GM23338 (cell line): ENCODE measurements at regions not wholly inside any gene's neighbourhood (a gene's known extent, or its start where the extent isn't known, plus 50 kb on each side); places are given as distances from the start of the nearest gene placed in this dataset.

Experiments used
- ATAC-seq: fragments of 200-7000 bp; cut with Tn5 transposase; 3 replicates; pipeline ENCODE4 v1.9.1; 2020
- DNase-seq: peaks from one replicate; pipeline ENCODE4 v3.0.0-alpha.2; 2015; ENCODE audit warnings: low spot score
- H2AFZ ChIP-seq: fragments of 200-600 bp; sonication (generic); 2 replicates; pipeline ENCODE4 v1.8.0; 2016; ENCODE audit warnings: antibody characterized with exemption, mild to moderate bottlenecking, moderate library complexity
- H3F3A ChIP-seq: fragments of 200-600 bp; sonication (generic); replicated peaks from 2 replicates; pipeline ENCODE4 v1.8.0; 2017; ENCODE audit warnings: antibody characterized with exemption, mixed run types, low read depth
- H3K27ac ChIP-seq: fragments of 200-600 bp; sonication (generic); 2 replicates; pipeline ENCODE4 v1.6.1; 2016; ENCODE audit warnings: low read depth
- H3K27me3 ChIP-seq: fragments of 200-600 bp; sonication (generic); 2 replicates; pipeline ENCODE4 v1.8.0; 2016; ENCODE audit warnings: mild to moderate bottlenecking, mixed run types, moderate library complexity; ENCODE audit not compliant: insufficient read depth
- H3K36me3 ChIP-seq: fragments of 200-600 bp; sonication (generic); 2 replicates; pipeline ENCODE4 v1.8.0; 2016; ENCODE audit warnings: mild to moderate bottlenecking; ENCODE audit not compliant: insufficient read depth
- H3K4me1 ChIP-seq: fragments of 200-600 bp; sonication (generic); 2 replicates; pipeline ENCODE4 v1.8.0; 2016; ENCODE audit warnings: mild to moderate bottlenecking, moderate library complexity; ENCODE audit not compliant: insufficient read depth
- H3K4me2 ChIP-seq: fragments of 200-600 bp; sonication (generic); 2 replicates; pipeline ENCODE4 v1.7.1; 2017; ENCODE audit warnings: mixed run types
- H3K4me3 ChIP-seq: fragments of 200-600 bp; sonication (generic); 2 replicates; pipeline ENCODE4 v1.6.1; 2016; ENCODE audit warnings: mixed run types
- H3K79me2 ChIP-seq: fragments of 200-600 bp; sonication (generic); replicated peaks from 2 replicates; pipeline ENCODE4 v1.8.0; 2017; ENCODE audit warnings: mild to moderate bottlenecking; ENCODE audit not compliant: insufficient read depth
- H3K9me2 ChIP-seq: fragments of 200-600 bp; sonication (generic); 2 replicates; pipeline ENCODE4 v1.8.0; 2017; ENCODE audit not compliant: insufficient read depth
- H4K20me1 ChIP-seq: fragments of 200-600 bp; sonication (generic); replicated peaks from 2 replicates; pipeline ENCODE4 v1.8.0; 2017; ENCODE audit warnings: mild to moderate bottlenecking; ENCODE audit not compliant: insufficient read depth
- H3K27ac Mint-ChIP-seq: 2 replicates; pipeline ENCODE4 v1.8.0; 2020; ENCODE audit warnings: inconsistent platforms, mild to moderate bottlenecking, moderate library complexity, mixed read lengths
- H3K27me3 Mint-ChIP-seq: 3 replicates; pipeline ENCODE4 v1.8.0; 2022; ENCODE audit warnings: low read depth, mild to moderate bottlenecking, moderate library complexity, mixed read lengths, inconsistent platforms; ENCODE audit not compliant: insufficient read depth, poor library complexity
- H3K36me3 Mint-ChIP-seq: 3 replicates; pipeline ENCODE4 v1.8.0; 2021; ENCODE audit warnings: low read depth, mild to moderate bottlenecking, inconsistent platforms, moderate library complexity, mixed read lengths
- H3K4me1 Mint-ChIP-seq: 3 replicates; pipeline ENCODE4 v1.8.0; 2020; ENCODE audit warnings: mild to moderate bottlenecking, inconsistent platforms, mixed read lengths
- H3K4me3 Mint-ChIP-seq: 3 replicates; pipeline ENCODE4 v1.8.0; 2021; ENCODE audit warnings: moderate library complexity, mild to moderate bottlenecking, inconsistent platforms, mixed read lengths
- H3K9me3 Mint-ChIP-seq: 3 replicates; pipeline ENCODE4 v1.8.0; 2020; ENCODE audit warnings: moderate library complexity, mild to moderate bottlenecking, inconsistent platforms, mixed read lengths
- CREB1 ChIP-seq: fragments of 250-450 bp; sonication (Bioruptor Pico); IDR thresholded peaks from 2 replicates; pipeline ENCODE4 v1.5.0; 2020; ENCODE audit warnings: low read depth, mild to moderate bottlenecking, moderate library complexity
- EZH2 ChIP-seq: fragments of 200-600 bp; sonication (generic); IDR thresholded peaks from one replicate; pipeline ENCODE4 v1.8.0; 2017; ENCODE audit warnings: antibody characterized with exemption, mild to moderate bottlenecking, low read depth; ENCODE audit not compliant: unreplicated experiment
- NANOG ChIP-seq: IDR thresholded peaks from 2 replicates; pipeline ENCODE4 v1.6.1; 2016; ENCODE audit warnings: antibody characterized with exemption, borderline replicate concordance
- ZNF331 ChIP-seq: fragments of 250-450 bp; sonication (Bioruptor Pico); IDR thresholded peaks from 2 replicates; pipeline ENCODE4 v1.5.0; 2020; ENCODE audit warnings: low read depth, mild to moderate bottlenecking, moderate library complexity
- TF ChIP-seq, protein P1 (sequence below): fragments of 250-450 bp; sonication (Bioruptor Pico); IDR thresholded peaks from 2 replicates; pipeline ENCODE4 v1.5.0; 2020; ENCODE audit warnings: mild to moderate bottlenecking, moderate library complexity
- TF ChIP-seq, protein P2 (sequence below): IDR thresholded peaks from one replicate; pipeline ENCODE4 v1.6.1; 2018; ENCODE audit warnings: antibody characterized with exemption; ENCODE audit not compliant: unreplicated experiment
- TF ChIP-seq, protein P3 (sequence below): IDR thresholded peaks from 2 replicates; pipeline ENCODE4 v1.6.1; 2016; ENCODE audit warnings: antibody characterized with exemption

DNA sequence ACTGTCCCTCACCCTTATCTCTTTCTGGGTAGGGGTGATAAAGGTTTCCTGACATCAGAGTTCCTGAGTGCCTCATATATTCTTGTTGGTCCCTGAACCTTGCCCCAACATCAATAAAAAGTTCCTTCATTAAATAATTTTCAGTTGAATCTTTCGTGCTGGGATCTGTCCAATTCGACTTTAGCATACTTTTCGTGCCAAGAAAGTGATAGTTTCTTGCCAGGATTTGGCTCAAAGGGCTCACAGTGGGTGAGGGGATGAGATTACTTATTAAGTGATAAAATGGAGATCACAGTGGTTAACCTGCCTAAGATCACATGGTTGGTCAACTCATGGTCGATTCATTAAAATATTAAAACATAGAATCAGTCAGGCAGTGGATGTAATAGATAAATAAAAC is 93.8 kb upstream of the SLC8A1 start:
- no peak overlapping the region for H3K27ac Mint-ChIP-seq
- Histone ChIP-seq H3K4me1 (peaks cover 4% of the 10 kb centered on the region; the same call in 1 of the 2 replicates), H3K36me3 (no peaks in the 10 kb centered on the region), H3K27ac (no peak overlapping the region), H3F3A (no peaks in the 10 kb centered on the region), H3K27me3 (no peaks in the 10 kb centered on the region), H2AFZ (no peak overlapping the region), H3K9me2 (0 out of 2 replicates have a peak, but pooled peaks cover 4% of the 10 kb centered on the region), H3K4me3 (no peak overlapping the region), H4K20me1 (no peaks in the 10 kb centered on the region), H3K4me2 (no peak overlapping the region), H3K79me2 (no peaks in the 10 kb centered on the region)
- TF ChIP-seq, protein P1, sequence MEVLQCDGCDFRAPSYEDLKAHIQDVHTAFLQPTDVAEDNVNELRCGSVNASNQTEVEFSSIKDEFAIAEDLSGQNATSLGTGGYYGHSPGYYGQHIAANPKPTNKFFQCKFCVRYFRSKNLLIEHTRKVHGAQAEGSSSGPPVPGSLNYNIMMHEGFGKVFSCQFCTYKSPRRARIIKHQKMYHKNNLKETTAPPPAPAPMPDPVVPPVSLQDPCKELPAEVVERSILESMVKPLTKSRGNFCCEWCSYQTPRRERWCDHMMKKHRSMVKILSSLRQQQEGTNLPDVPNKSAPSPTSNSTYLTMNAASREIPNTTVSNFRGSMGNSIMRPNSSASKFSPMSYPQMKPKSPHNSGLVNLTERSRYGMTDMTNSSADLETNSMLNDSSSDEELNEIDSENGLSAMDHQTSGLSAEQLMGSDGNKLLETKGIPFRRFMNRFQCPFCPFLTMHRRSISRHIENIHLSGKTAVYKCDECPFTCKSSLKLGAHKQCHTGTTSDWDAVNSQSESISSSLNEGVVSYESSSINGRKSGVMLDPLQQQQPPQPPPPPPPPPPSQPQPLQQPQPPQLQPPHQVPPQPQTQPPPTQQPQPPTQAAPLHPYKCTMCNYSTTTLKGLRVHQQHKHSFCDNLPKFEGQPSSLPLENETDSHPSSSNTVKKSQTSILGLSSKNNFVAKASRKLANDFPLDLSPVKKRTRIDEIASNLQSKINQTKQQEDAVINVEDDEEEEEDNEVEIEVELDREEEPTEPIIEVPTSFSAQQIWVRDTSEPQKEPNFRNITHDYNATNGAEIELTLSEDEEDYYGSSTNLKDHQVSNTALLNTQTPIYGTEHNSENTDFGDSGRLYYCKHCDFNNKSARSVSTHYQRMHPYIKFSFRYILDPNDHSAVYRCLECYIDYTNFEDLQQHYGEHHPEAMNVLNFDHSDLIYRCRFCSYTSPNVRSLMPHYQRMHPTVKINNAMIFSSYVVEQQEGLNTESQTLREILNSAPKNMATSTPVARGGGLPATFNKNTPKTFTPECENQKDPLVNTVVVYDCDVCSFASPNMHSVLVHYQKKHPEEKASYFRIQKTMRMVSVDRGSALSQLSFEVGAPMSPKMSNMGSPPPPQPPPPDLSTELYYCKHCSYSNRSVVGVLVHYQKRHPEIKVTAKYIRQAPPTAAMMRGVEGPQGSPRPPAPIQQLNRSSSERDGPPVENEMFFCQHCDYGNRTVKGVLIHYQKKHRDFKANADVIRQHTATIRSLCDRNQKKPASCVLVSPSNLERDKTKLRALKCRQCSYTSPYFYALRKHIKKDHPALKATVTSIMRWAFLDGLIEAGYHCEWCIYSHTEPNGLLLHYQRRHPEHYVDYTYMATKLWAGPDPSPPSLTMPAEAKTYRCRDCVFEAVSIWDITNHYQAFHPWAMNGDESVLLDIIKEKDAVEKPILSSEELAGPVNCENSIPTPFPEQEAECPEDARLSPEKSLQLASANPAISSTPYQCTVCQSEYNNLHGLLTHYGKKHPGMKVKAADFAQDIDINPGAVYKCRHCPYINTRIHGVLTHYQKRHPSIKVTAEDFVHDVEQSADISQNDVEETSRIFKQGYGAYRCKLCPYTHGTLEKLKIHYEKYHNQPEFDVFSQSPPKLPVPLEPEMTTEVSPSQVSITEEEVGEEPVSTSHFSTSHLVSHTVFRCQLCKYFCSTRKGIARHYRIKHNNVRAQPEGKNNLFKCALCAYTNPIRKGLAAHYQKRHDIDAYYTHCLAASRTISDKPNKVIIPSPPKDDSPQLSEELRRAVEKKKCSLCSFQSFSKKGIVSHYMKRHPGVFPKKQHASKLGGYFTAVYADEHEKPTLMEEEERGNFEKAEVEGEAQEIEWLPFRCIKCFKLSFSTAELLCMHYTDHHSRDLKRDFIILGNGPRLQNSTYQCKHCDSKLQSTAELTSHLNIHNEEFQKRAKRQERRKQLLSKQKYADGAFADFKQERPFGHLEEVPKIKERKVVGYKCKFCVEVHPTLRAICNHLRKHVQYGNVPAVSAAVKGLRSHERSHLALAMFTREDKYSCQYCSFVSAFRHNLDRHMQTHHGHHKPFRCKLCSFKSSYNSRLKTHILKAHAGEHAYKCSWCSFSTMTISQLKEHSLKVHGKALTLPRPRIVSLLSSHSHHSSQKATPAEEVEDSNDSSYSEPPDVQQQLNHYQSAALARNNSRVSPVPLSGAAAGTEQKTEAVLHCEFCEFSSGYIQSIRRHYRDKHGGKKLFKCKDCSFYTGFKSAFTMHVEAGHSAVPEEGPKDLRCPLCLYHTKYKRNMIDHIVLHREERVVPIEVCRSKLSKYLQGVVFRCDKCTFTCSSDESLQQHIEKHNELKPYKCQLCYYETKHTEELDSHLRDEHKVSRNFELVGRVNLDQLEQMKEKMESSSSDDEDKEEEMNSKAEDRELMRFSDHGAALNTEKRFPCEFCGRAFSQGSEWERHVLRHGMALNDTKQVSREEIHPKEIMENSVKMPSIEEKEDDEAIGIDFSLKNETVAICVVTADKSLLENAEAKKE (CRISPR knock-in tag), result no peak
- TF ChIP-seq CREB1, result no peak
- no peak for TF ChIP-seq ZNF331 (CRISPR knock-in tag)
- TF ChIP-seq, protein P2, sequence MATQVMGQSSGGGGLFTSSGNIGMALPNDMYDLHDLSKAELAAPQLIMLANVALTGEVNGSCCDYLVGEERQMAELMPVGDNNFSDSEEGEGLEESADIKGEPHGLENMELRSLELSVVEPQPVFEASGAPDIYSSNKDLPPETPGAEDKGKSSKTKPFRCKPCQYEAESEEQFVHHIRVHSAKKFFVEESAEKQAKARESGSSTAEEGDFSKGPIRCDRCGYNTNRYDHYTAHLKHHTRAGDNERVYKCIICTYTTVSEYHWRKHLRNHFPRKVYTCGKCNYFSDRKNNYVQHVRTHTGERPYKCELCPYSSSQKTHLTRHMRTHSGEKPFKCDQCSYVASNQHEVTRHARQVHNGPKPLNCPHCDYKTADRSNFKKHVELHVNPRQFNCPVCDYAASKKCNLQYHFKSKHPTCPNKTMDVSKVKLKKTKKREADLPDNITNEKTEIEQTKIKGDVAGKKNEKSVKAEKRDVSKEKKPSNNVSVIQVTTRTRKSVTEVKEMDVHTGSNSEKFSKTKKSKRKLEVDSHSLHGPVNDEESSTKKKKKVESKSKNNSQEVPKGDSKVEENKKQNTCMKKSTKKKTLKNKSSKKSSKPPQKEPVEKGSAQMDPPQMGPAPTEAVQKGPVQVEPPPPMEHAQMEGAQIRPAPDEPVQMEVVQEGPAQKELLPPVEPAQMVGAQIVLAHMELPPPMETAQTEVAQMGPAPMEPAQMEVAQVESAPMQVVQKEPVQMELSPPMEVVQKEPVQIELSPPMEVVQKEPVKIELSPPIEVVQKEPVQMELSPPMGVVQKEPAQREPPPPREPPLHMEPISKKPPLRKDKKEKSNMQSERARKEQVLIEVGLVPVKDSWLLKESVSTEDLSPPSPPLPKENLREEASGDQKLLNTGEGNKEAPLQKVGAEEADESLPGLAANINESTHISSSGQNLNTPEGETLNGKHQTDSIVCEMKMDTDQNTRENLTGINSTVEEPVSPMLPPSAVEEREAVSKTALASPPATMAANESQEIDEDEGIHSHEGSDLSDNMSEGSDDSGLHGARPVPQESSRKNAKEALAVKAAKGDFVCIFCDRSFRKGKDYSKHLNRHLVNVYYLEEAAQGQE, result no peak
- TF ChIP-seq, protein P3, sequence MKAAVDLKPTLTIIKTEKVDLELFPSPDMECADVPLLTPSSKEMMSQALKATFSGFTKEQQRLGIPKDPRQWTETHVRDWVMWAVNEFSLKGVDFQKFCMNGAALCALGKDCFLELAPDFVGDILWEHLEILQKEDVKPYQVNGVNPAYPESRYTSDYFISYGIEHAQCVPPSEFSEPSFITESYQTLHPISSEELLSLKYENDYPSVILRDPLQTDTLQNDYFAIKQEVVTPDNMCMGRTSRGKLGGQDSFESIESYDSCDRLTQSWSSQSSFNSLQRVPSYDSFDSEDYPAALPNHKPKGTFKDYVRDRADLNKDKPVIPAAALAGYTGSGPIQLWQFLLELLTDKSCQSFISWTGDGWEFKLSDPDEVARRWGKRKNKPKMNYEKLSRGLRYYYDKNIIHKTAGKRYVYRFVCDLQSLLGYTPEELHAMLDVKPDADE, result no peak
- no peak for TF ChIP-seq EZH2
- no peak for TF ChIP-seq NANOG
- peaks cover 18% of the 10 kb centered on the region; the same call in 2 of the 3 replicates for H3K4me1 Mint-ChIP-seq
- no peaks in the 10 kb centered on the region for H3K9me3 Mint-ChIP-seq
- ATAC-seq, result no peak
- no peak for DNase-seq
- H3K4me3 Mint-ChIP-seq, result no peak overlapping the region
- H3K36me3 Mint-ChIP-seq, result no peaks in the 10 kb centered on the region
- H3K27me3 Mint-ChIP-seq, result no peaks in the 10 kb centered on the region
